HG03196 (cell line): ENCODE measurements at regions not wholly inside any gene's neighbourhood (a gene's known extent, or its start where the extent isn't known, plus 50 kb on each side); places are given as distances from the start of the nearest gene placed in this dataset.
"Not testable (repeated sequence)": the region's sequence is repeated elsewhere in the genome, so short reads cannot be mapped to it uniquely, and the experiment has no call there.

Experiments
- ATAC-seq: cut with Tn5 transposase; IDR thresholded peaks from one replicate; pipeline ENCODE4 v1.9.1; 2021; ENCODE audit not compliant: unreplicated experiment

GRCh38 chr9:78123808-78124207 lies 92.2 kb upstream of the GNAQ start:
- ATAC-seq = no peak

DNA sequence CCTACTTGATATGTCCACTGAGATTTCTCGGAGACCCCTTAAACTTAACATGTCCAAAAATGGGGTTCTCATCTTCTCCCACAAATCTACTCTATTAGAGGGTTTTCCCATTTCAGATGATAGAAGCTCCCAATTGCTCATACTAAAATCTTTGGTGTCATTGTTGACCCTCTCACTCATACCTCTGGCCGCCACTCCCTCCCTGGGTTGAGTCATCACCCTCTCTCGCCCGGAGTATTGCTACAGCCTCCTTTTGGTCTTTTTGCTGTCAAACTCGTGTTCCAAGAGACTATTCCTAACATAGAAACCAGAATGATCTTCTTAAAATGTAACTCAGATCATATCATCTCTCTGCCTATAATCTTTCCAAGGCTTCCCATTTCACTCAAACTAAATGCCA lies 91.0 kb upstream of the GNAQ start:
- no peak for ATAC-seq

GRCh38 chr9:78121488-78121887 lies 89.9 kb upstream of the GNAQ start:
- ATAC-seq = no peak

GRCh38 chr9:78118742-78119473 lies 87.3 kb upstream of the GNAQ start:
- ATAC-seq = peak; percentile 78

GRCh38 chr9:78115073-78115472 lies 83.5 kb upstream of the GNAQ start:
- no peak for ATAC-seq

DNA sequence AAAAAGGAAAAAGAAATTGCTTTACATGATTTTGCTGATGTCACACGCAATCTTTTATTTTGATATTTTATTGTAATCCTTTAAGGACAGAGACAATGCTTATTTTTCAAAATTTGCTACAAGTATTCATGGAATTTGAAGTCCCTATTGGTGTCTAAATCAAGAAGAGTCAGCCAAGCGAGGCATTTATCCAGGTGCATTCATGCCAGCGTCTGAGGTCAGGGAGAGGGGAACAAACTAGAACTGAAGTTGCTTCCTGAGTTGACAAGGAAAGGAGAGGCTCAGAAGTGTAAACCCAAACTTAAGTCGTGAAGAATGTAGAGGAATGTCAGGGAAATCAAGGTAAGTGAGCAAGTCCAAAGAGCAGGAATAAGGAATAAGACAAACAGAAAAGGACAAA lies 83.0 kb upstream of the GNAQ start:
- ATAC-seq = no peak

DNA sequence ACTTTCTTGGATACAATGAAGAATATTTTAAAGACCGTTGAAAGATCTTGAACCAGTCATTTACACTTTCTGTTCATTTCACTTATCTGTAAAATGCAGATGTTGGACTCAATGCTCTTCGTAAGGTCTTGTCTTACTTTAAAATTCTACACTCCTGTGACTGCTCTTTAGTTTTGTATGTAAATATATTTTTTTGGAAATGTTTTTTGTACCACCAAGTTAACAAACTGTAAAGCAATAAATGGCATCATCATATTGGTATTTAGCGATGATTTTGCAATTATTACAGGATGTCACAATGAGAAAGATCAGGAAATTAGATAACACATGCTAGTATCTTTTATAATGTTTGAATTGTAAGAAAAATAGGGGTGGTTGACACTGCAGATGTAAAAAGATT lies 80.8 kb upstream of the GNAQ start:
- no peak for ATAC-seq

DNA sequence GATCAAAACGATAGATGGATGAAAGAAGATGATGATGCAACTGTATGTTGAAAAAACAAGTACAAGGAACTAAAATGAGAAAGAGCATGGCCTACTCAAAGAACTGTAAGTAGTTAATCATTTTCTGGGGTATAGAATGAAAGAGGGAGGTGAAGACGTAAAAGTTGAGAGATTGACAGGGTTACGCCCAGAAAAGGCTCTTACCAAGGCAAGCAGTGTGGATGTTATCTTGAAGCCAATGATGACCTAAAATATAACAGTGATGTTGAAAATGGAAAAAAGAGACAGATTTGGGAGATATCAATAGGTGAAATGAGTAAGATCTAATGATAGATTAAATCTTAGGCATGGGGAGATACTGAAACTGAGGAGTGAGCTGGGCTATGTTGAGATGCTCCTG lies 80.4 kb upstream of the GNAQ start:
- ATAC-seq = no peak

DNA sequence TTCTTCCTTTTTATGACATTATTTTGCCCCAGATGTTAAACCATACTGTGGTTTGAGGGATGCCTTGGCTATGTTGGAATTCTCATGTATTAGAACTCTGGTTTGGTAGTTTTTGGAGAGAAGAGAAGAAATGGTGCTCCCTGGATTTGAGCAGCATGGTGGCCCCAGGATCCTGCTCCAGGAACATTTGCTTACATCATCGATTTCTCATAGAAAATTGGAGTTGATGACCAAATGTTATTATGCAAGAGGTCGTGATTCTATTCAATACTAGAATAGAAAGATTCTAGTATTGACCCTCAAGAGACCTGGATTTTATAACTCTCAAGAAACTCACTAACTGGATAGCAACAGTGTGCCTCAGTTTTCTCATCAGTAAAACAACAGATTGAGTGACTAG lies 77.5 kb upstream of the GNAQ start:
- no peak for ATAC-seq

- ATAC-seq = not testable (repeated sequence)
Observed at GRCh38 chr9:78106586-78106985, 75.0 kb upstream of the GNAQ start.

DNA sequence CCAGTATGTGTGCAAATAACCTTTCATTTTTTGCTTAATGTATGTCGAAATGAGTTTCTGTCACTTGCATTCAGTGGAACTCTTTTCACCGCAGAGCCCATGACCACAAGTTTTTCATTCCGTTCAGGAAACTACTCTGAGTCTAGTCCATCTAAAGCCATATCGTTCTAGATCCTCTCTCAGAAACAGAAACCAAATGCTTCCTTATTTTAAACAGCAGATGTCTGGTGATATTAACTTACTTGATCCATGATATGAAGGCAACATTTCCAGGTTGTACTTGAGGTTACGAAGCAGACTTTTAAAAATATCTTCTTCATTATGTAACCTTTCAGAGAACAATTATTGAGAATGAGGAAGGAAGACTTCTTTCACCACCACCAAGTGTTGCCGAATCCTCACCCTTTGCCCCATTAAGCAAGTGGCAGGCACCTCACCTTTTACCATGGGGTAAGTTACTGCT lies 72.4 kb upstream of the GNAQ start:
- no peak for ATAC-seq

GRCh38 chr9:78101247-78101646 lies 69.6 kb upstream of the GNAQ start:
- no peak for ATAC-seq

DNA sequence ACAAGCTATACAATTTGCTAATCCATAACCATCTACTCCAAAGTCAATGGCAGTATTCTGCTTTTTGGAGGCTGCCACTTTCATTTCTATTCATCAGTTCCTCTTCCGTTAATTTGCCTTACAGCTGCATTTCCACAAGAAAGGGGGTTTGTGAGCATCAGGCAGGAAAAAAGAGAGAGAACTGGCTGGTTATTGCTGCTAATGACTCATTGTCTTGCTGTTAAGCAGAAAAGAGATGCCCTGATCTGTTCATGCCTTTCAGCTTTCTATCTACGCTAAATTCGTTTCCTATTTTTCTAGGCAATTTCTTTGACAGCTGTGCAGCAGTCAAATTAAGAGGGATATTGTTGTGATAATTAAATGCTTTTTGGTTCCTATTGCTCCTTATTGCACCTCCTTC lies 65.9 kb upstream of the GNAQ start:
- ATAC-seq = no peak

DNA sequence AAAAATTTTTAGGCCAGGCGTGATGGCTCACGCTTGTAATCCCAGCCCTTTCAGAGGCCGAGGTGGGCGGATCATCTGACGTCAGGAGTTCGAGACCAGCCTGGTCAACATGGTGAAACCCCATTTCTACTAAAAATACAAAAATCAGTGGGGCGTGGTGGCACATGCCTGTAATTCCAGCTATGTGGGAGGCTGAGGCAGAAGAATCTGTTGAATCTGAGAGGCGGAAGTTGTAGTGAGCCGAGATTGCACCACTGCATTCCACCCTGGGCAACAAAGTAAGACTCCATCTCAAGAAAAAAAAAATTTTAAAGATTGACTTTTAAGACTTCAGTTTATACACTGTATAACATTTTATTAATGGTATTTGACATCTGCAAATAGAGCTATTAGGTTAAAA lies 60.1 kb upstream of the GNAQ start:
- ATAC-seq = no peak

GRCh38 chr9:78089111-78089510 lies 57.5 kb upstream of the GNAQ start:
- no peak for ATAC-seq

DNA sequence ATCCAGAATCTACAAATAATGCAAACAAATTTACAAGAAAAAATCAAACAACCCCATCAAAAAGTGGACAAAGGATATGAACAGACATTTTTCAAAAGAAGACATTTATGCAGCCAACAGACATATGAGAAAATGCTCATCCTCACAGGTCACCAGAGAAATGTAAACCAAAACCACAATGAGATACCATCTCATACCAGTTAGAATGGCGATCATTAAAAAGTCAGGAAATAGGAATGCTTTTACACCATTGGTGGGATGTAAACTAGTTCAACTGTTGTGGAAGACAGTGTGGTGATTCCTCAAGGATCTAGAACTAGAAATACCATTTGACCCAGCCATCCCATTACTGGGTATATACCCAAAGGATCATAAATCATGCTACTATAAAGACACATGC lies 56.6 kb upstream of the GNAQ start:
- not testable (repeated sequence) for ATAC-seq
